HUES64 (cell line): ENCODE measurements at regions not wholly inside any gene's neighbourhood (a gene's known extent, or its start where the extent isn't known, plus 50 kb on each side); places are given as distances from the start of the nearest gene placed in this dataset.

Source experiments
- H3K27ac ChIP-seq: 2 replicates; pipeline ENCODE4 v1.7.0; 2013; ENCODE audit warnings: low read depth, low read length, inconsistent platforms
- H3K27me3 ChIP-seq: 2 replicates; pipeline ENCODE4 v1.6.1; 2013; ENCODE audit warnings: mild to moderate bottlenecking, low read length; ENCODE audit not compliant: insufficient read depth
- H3K36me3 ChIP-seq: 2 replicates; pipeline ENCODE4 v1.6.1; 2013; ENCODE audit warnings: mild to moderate bottlenecking, low read length; ENCODE audit not compliant: insufficient read depth
- H3K4me1 ChIP-seq: 2 replicates; pipeline ENCODE4 v1.6.1; 2013; ENCODE audit warnings: mild to moderate bottlenecking, low read length, moderate library complexity; ENCODE audit not compliant: insufficient read depth
- H3K4me3 ChIP-seq: 2 replicates; pipeline ENCODE4 v1.5.1; 2013; ENCODE audit warnings: mild to moderate bottlenecking, low read length, moderate library complexity
- H3K9ac ChIP-seq: 2 replicates; pipeline ENCODE4 v1.6.1; 2013; ENCODE audit warnings: mild to moderate bottlenecking, low read depth, low read length
- H3K9me3 ChIP-seq: 2 replicates; pipeline ENCODE4 v1.6.1; 2013; ENCODE audit warnings: low read depth, low read length; ENCODE audit not compliant: insufficient read depth
- WGBS: fragments of 150-250, 120-280 bp; methylation state at CpG from one replicate; pipeline ENCODE4 v1.1.7; 2013; ENCODE audit warnings: missing lambda C conversion rate; 5-methylcytosine and 5-hydroxymethylcytosine counted together

DNA sequence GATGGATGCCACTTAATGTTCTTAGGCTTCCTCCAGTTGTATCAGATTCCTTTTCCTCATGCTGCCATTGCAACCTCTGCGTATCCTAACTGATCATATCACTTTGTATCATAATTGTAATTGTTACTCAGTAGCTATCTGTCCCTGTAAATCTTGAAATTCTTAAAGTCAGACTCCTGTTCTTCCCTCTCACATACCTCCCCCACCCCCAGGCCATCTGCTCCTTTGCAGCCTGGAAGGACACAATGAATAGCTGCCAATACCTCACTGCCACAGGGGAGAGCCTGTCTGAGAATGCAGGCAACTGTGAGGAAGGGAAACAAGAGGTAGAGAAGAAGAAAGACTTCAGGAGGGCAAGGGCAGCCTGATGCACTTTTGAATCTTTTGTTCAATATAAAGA lies 228.5 kb downstream of the ENC1 start:
- no peaks in the 10 kb centered on the region for H3K36me3 ChIP-seq
- WGBS, result 78% methylated on average over 1 of the region's 1 CpG
- H3K9me3 ChIP-seq, result no peaks in the 10 kb centered on the region
- no peak overlapping the region for H3K4me3 ChIP-seq
- H3K4me1 ChIP-seq, result peaks cover 19% of the 10 kb centered on the region; the same call in 1 of the 2 replicates
- no peaks in the 10 kb centered on the region for H3K27me3 ChIP-seq
- H3K27ac ChIP-seq, result no peak overlapping the region
- no peak overlapping the region for H3K9ac ChIP-seq

DNA sequence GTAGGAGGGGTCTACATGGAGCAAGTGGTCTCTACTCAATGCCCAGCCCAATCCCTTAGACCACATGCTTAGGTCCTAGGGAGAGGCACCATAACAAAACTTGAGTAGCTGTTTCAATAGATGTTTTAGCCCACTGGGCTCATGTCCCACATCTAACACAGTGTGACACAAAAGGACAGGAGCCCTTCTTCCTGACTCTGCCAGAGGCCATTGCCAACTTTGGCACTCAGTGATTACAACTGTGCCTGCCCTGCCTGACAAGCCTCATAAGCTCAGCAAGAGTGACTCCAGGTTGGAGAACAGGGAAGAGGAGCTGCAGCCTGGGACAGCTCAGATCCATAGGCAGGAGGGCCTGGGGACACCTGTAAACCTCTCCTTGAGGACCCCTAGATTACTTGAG lies 230.8 kb downstream of the ENC1 start:
- Histone ChIP-seq H3K9ac (no peak overlapping the region), H3K4me1 (peaks cover 14% of the 10 kb centered on the region; the same call in 1 of the 2 replicates), H3K27me3 (no peaks in the 10 kb centered on the region), H3K36me3 (no peaks in the 10 kb centered on the region), H3K27ac (no peak overlapping the region), H3K9me3 (no peaks in the 10 kb centered on the region), H3K4me3 (no peak overlapping the region)

DNA sequence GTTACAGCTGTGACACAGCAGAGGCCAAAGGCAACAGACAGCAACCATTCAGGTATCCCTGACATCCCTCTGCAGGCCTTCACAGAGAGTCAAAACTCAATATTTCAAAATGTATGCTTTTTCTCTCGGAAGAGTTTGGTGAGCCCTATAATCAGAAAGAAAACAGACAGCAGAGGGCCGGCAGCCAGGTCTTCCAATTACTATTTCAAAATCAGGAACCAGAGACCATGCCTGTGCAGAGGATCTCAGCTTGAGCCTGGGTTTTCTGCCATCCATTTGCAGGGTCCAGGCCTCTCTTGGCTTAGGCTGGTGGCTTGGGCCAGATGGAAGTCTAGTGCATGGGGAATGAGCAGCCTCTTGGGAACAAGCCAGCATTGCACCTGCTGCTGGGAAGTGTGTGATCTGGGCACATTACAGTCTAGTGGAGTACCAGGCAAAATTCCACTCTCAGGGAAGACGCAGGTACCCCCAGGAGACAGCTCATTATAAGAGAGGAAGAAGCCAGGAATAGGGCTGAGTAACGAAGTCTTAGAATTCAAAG lies 231.3 kb downstream of the ENC1 start:
- Histone ChIP-seq H3K9ac (no peak overlapping the region), H3K27ac (no peak overlapping the region), H3K4me3 (no peak overlapping the region), H3K36me3 (no peaks in the 10 kb centered on the region), H3K27me3 (no peaks in the 10 kb centered on the region), H3K9me3 (no peaks in the 10 kb centered on the region), H3K4me1 (peaks cover 14% of the 10 kb centered on the region; the same call in 1 of the 2 replicates)
- WGBS, result 93% methylated on average over 4 of the region's 4 CpGs

DNA sequence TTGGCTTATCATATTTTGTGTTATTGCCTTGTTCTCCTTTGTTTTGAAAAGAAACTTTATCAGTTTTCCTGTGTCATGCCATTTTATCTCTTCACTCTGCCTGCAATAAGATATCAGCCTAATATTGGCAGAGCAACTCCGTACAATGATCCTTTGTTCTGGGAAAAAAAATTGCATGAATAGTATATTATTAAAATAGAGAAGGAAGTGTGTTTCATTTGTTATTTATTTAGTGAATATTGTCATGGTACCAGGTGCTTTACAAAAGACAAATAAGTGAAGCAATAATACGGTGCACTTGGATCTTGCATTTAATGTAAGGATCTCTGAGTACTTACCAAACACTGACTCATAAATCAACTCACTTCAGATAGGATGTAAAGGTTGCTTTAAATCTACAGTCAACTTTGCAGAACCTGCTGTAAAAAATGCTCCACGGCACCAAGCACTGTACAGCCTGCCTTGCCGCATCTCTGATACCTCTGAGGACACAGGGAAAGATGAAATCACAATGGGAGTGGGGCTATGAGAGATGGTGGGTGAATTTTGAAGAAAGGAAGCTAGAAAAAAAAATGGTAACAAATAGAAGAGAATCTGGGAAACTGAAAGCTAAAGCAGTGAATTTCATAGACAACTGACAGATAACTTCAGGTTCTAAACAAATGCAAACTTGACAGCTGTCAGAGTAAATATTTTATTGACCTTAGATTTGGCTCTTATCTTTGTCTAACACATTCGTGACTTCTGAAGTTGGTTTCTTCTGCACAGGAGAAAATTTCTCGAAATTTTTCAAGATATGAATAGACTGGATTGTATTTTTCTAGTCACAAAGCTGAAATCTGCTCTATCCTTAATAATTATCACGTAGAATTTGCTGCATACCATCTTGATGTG lies 232.1 kb downstream of the ENC1 start:
- H3K27ac ChIP-seq, result no peak overlapping the region
- H3K36me3 ChIP-seq, result no peaks in the 10 kb centered on the region
- H3K4me3 ChIP-seq, result no peak overlapping the region
- H3K27me3 ChIP-seq, result no peaks in the 10 kb centered on the region
- peaks cover 14% of the 10 kb centered on the region; the same call in 1 of the 2 replicates for H3K4me1 ChIP-seq
- H3K9ac ChIP-seq, result no peak overlapping the region
- no peaks in the 10 kb centered on the region for H3K9me3 ChIP-seq
- WGBS, result 94% methylated on average over 6 of the region's 7 CpGs

DNA sequence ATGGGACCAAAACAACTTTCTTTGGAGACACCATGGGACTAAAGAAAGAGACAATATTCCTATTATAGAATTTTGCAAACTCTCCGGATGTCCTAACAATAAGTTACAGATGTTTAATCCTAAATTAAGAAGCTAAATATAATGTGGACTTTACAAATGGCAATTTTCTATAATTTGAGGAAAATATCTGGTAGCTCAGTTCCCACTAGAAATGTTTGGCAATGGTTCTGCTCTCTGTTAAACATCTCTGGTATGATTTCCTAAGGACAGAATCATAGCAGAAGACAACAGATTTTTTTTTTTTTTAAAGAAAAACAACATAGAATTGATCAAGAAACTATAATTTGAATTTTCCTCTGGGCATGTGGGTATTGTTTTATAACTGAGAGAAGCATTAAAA lies 232.8 kb downstream of the ENC1 start:
- no CpG with 5 or more reads among the region's 1 CpG for WGBS
- H3K4me3 ChIP-seq, result no peak overlapping the region
- peaks cover 9% of the 10 kb centered on the region; the same call in 1 of the 2 replicates for H3K4me1 ChIP-seq
- H3K36me3 ChIP-seq, result no peaks in the 10 kb centered on the region
- no peaks in the 10 kb centered on the region for H3K27me3 ChIP-seq
- no peak overlapping the region for H3K27ac ChIP-seq
- H3K9ac ChIP-seq, result no peak overlapping the region
- H3K9me3 ChIP-seq, result no peaks in the 10 kb centered on the region

DNA sequence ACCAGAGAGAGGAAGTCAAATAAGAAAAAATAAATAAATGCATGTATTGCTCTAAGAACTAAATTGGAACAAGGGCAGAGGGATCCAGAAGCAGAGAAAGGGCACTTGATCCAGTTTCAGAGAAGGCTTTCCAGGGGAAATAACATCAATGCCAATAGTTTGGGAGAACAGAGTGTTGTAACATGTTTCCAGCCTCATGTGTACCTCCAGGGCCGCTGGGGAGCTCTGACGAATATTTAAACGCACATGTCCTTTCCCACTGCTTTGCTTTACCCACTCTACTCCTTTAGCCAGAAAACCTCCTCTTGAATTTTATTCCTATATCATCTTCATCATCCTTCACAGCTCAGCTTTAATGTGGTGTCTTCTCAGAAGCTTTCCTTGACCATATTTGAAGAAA lies 233.7 kb downstream of the ENC1 start:
- H3K9ac ChIP-seq, result no peak overlapping the region
- H3K27me3 ChIP-seq, result no peaks in the 10 kb centered on the region
- WGBS, result 93% methylated on average over 3 of the region's 3 CpGs
- H3K4me1 ChIP-seq, result peaks cover 2% of the 10 kb centered on the region; the same call in 1 of the 2 replicates
- H3K4me3 ChIP-seq, result no peak overlapping the region
- no peaks in the 10 kb centered on the region for H3K9me3 ChIP-seq
- no peak overlapping the region for H3K27ac ChIP-seq
- H3K36me3 ChIP-seq, result no peaks in the 10 kb centered on the region

DNA sequence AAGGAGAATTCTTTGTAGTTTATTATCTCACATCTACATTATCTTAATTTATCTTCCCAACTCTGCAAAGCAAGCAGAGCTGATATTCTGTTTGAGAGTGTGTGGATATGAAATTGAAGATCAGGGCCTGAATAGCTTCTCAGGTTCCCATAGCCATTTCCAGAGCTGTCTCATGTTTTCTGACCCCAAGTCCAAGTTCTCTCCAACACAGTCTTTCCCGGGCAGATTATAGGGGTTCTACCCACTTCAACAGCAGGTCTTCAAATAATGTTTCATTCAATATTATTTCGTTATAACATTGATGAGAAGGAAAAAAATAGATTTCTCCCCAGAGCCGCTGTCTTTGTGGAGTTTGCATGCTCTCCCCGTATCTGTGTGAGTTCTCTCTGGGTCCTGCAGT lies 234.9 kb downstream of the ENC1 start:
- Histone ChIP-seq H3K4me1 (no peaks in the 10 kb centered on the region), H3K4me3 (no peak overlapping the region), H3K36me3 (no peaks in the 10 kb centered on the region), H3K27me3 (no peaks in the 10 kb centered on the region), H3K9me3 (no peaks in the 10 kb centered on the region), H3K27ac (no peak overlapping the region), H3K9ac (no peak overlapping the region)
- WGBS, result 89% methylated on average over 4 of the region's 4 CpGs

DNA sequence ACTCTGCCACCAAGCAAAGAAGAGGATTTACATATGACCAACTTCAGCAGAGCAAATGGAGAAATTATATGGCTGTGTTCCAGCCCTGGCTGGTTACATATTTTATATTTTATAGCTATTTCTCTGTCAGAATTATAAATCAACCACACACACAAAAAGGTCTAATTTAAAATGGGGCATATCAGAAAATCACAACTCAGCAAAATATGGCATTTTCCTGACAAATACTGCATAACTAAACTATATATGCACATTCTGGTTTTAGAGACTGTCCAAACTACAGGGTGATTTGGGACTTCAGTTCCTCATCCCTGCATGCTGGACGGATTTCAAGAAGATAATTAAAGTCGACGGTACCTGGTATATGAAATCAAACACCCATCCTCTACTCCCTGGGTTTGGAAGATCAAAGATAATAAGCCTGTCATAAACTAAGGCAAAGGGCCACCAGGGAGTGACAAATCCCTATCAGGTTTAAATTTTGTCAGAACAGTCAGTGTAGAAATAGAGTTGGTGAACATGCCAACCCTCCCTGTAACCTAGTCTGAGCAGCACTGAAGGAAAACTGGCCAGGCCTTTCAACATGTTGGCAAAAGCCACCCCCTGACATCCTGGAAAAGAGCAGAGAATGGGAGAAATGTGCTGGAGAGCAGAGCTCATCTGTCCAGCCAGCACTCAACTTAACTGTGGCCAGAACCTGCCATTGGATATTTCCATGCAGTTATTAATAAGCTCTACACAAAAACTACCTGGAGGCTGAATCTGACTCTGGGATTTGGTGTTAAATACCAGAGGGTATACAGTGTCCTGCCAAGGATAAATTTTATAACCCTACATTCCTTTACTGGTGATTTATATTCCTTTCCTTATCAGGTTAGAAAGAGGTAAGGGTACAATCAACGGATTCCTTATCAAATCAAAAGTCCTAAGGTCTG lies 235.7 kb downstream of the ENC1 start:
- Histone ChIP-seq H3K9ac (no peak overlapping the region), H3K9me3 (no peaks in the 10 kb centered on the region)
- 94% methylated on average over 4 of the region's 4 CpGs for WGBS

DNA sequence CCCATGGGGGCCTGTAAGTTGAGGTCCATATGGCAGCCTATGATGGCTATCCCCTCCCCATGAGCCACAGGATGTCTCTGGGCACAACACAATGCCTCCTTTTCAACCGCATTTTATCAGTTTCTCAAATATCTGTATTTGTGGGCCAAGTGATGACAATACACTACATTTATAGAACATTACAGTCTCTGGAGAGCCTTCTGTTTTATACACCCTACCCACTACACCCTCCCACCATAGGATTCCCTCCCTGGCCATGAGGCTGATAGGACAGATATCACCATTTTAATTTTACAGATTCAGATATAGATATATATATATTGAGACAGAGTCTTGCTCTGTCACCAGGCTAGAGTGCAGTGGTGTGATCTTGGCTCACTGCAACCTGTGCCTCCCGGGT lies 236.8 kb downstream of the ENC1 start:
- Histone ChIP-seq H3K4me1 (no peaks in the 10 kb centered on the region), H3K27me3 (no peaks in the 10 kb centered on the region), H3K27ac (no peak overlapping the region), H3K9me3 (no peaks in the 10 kb centered on the region), H3K36me3 (no peaks in the 10 kb centered on the region), H3K9ac (no peak overlapping the region), H3K4me3 (no peak overlapping the region)
- WGBS, result 94% methylated on average over 2 of the region's 2 CpGs

More for the DNA sequence above, 235.7 kb downstream of the ENC1 start:
- no peaks in the 10 kb centered on the region for H3K27me3 ChIP-seq
- no peak overlapping the region for H3K4me3 ChIP-seq
- H3K27ac ChIP-seq, result no peak overlapping the region
- no peaks in the 10 kb centered on the region for H3K36me3 ChIP-seq
- no peaks in the 10 kb centered on the region for H3K4me1 ChIP-seq

DNA sequence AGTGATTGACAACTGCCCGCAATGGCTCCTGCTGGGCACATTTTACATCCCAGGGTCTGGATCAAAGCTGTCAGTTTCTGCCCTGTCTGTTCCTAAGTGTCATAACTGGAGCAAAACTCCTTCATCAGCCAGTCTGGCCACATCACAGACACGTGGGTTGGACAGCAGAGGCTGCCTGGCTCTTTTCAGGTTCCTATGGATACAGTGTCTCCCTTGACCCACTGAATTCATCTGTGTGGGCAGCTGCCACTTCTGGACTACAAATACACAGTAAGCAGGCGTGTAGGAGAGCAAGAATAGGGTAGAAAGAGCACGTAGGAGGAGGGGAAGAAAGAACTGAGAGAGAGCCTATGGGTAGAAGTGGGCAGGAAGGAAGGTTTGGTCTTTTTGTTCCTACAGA lies 238.0 kb downstream of the ENC1 start:
- no peak overlapping the region for H3K27ac ChIP-seq
- no peaks in the 10 kb centered on the region for H3K27me3 ChIP-seq
- H3K36me3 ChIP-seq, result no peaks in the 10 kb centered on the region
- no peaks in the 10 kb centered on the region for H3K4me1 ChIP-seq
- H3K4me3 ChIP-seq, result no peak overlapping the region
- no peaks in the 10 kb centered on the region for H3K9me3 ChIP-seq
- H3K9ac ChIP-seq, result no peak overlapping the region
- WGBS, result 81% methylated on average over 4 of the region's 4 CpGs

DNA sequence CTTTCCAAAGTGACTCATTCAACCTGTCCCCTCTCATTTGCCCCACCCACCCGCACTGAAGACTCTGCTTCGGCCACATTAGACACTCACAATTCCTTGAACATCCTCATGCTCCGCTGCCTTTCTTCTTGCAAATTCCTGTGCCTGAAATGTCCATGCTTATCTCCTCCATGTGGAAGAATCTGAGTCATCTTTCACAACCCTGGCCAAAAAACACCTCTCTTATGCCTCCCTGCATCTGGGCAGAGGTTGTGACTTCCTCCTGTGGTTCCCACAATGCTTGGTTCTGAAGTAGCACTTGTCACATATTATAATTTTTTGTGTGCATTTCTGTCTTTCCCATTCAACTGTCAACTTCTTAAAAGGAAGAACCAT lies 238.6 kb downstream of the ENC1 start:
- 89% methylated on average over 3 of the region's 3 CpGs for WGBS
- H3K27ac ChIP-seq, result no peak overlapping the region
- H3K4me3 ChIP-seq, result no peak overlapping the region
- H3K9me3 ChIP-seq, result no peaks in the 10 kb centered on the region
- H3K4me1 ChIP-seq, result no peaks in the 10 kb centered on the region
- H3K9ac ChIP-seq, result no peak overlapping the region
- H3K36me3 ChIP-seq, result no peaks in the 10 kb centered on the region
- 0 out of 2 replicates have a peak, but pooled peaks cover 2% of the 10 kb centered on the region for H3K27me3 ChIP-seq
